H9 (cell line): ENCODE measurements at regions not wholly inside any gene's neighbourhood (a gene's known extent, or its start where the extent isn't known, plus 50 kb on each side); places are given as distances from the start of the nearest gene placed in this dataset.
A peak's percentile ranks its signal among the peaks of the same experiment; 100 is the strongest.

Experiments
- DNase-seq: peaks from one replicate; pipeline ENCODE4 v3.0.0-alpha.2; 2017
- H2AFZ ChIP-seq: one replicate; pipeline ENCODE4 v1.6.1; 2013; ENCODE audit warnings: mild to moderate bottlenecking, low read length, control low read depth, moderate library complexity
- H2AK5ac ChIP-seq: 2 replicates; pipeline ENCODE4 v1.6.1; 2013; ENCODE audit warnings: low read length, control low read depth, mixed read lengths; ENCODE audit not compliant: insufficient read length
- H2BK120ac ChIP-seq: one replicate; pipeline ENCODE4 v1.6.1; 2013; ENCODE audit warnings: low read depth, mild to moderate bottlenecking, low read length, control low read depth, inconsistent platforms; ENCODE audit not compliant: poor library complexity, severe bottlenecking
- H2BK12ac ChIP-seq: 2 replicates; pipeline ENCODE4 v1.6.1; 2013; ENCODE audit warnings: low read length, control low read depth, mixed read lengths, low read depth; ENCODE audit not compliant: insufficient read length
- H2BK15ac ChIP-seq: 2 replicates; pipeline ENCODE4 v1.6.1; 2013; ENCODE audit warnings: low read depth, low read length, control low read depth
- H2BK20ac ChIP-seq: one replicate; pipeline ENCODE4 v1.6.1; 2013; ENCODE audit warnings: low read depth, mild to moderate bottlenecking, low read length, control low read depth, inconsistent platforms; ENCODE audit not compliant: poor library complexity, severe bottlenecking
- H2BK5ac ChIP-seq: 2 replicates; pipeline ENCODE4 v1.6.1; 2013; ENCODE audit warnings: low read length, control low read depth, mixed read lengths; ENCODE audit not compliant: insufficient read length
- H3K14ac ChIP-seq: 2 replicates; pipeline ENCODE4 v1.6.1; 2013; ENCODE audit warnings: low read length, control low read depth; ENCODE audit not compliant: insufficient read depth
- H3K18ac ChIP-seq: 2 replicates; pipeline ENCODE4 v1.6.1; 2013; ENCODE audit warnings: low read depth, mild to moderate bottlenecking, mixed read lengths, low read length, control low read depth; ENCODE audit not compliant: insufficient read length
- H3K23ac ChIP-seq: 2 replicates; pipeline ENCODE4 v1.6.1; 2013; ENCODE audit warnings: low read length, control low read depth, mixed read lengths, low read depth; ENCODE audit not compliant: insufficient read length
- H3K23me2 ChIP-seq: 2 replicates; pipeline ENCODE4 v1.6.1; 2013; ENCODE audit warnings: low read depth, mild to moderate bottlenecking, mixed read lengths, low read length, control low read depth; ENCODE audit not compliant: insufficient read length, poor library complexity, severe bottlenecking
- H3K27ac ChIP-seq: 2 replicates; pipeline ENCODE4 v1.5.1; 2013; ENCODE audit warnings: low read length, control low read depth, mixed read lengths, low read depth; ENCODE audit not compliant: insufficient read length
- H3K27me3 ChIP-seq: 2 replicates; pipeline ENCODE4 v1.6.1; 2013; ENCODE audit warnings: low read length, control low read depth, inconsistent platforms; ENCODE audit not compliant: insufficient read depth
- H3K4ac ChIP-seq: 2 replicates; pipeline ENCODE4 v1.6.1; 2013; ENCODE audit warnings: low read depth, mild to moderate bottlenecking, control low read depth, inconsistent platforms, low read length, moderate library complexity
- H3K4me1 ChIP-seq: 2 replicates; pipeline ENCODE4 v1.6.1; 2013; ENCODE audit warnings: low read length, control low read depth, inconsistent platforms; ENCODE audit not compliant: insufficient read depth
- H3K4me2 ChIP-seq: 2 replicates; pipeline ENCODE4 v1.6.1; 2013; ENCODE audit warnings: low read length, control low read depth, mixed read lengths; ENCODE audit not compliant: insufficient read length, insufficient read depth
- H3K56ac ChIP-seq: 2 replicates; pipeline ENCODE4 v1.6.1; 2013; ENCODE audit warnings: low read depth, mild to moderate bottlenecking, mixed read lengths, low read length, control low read depth; ENCODE audit not compliant: insufficient read length
- H3K79me1 ChIP-seq: 2 replicates; pipeline ENCODE4 v1.6.1; 2013; ENCODE audit warnings: low read depth, mild to moderate bottlenecking, moderate library complexity, low read length, control low read depth, inconsistent platforms; ENCODE audit not compliant: insufficient read depth, poor library complexity, severe bottlenecking
- H3K79me2 ChIP-seq: 2 replicates; pipeline ENCODE4 v1.6.1; 2013; ENCODE audit warnings: low read length, control low read depth, inconsistent platforms; ENCODE audit not compliant: insufficient read depth
- H3K9ac ChIP-seq: 2 replicates; pipeline ENCODE4 v1.6.1; 2013; ENCODE audit warnings: low read length, control low read depth, mixed read lengths; ENCODE audit not compliant: insufficient read length; ENCODE audit errors: extremely low read depth
- H3K9me3 ChIP-seq: one replicate; pipeline ENCODE4 v1.6.1; 2013; ENCODE audit warnings: low read depth, low read length, inconsistent platforms; ENCODE audit not compliant: control insufficient read depth
- H3T11ph ChIP-seq: one replicate; pipeline ENCODE4 v1.6.1; 2013; ENCODE audit warnings: mild to moderate bottlenecking, low read length, control low read depth, inconsistent platforms
- H4K20me1 ChIP-seq: one replicate; pipeline ENCODE4 v1.6.1; 2013; ENCODE audit not compliant: control insufficient read depth, insufficient read length, insufficient read depth
- H4K5ac ChIP-seq: 2 replicates; pipeline ENCODE4 v1.6.1; 2013; ENCODE audit warnings: low read depth, mild to moderate bottlenecking, mixed read lengths, low read length, control low read depth; ENCODE audit not compliant: insufficient read length
- H4K8ac ChIP-seq: replicated peaks from 2 replicates; pipeline ENCODE4 v1.6.1; 2013; ENCODE audit warnings: low read length, control low read depth, mixed read lengths, low read depth; ENCODE audit not compliant: insufficient read length
- H4K91ac ChIP-seq: 2 replicates; pipeline ENCODE4 v1.6.1; 2013; ENCODE audit warnings: low read depth, mild to moderate bottlenecking, moderate library complexity, mixed read lengths, low read length, control low read depth; ENCODE audit not compliant: insufficient read length
- H3K27ac Mint-ChIP-seq, 3 experiments: 2 replicates in 2 of 3; 3 replicates in 1 of 3; pipeline ENCODE4 v1.8.0; 2020 to 2021; ENCODE audit warnings: mixed read lengths in 3 of 3, mild to moderate bottlenecking in 1 of 3, moderate library complexity in 1 of 3
- H3K27me3 Mint-ChIP-seq: 2 replicates; pipeline ENCODE4 v1.8.0; 2021; ENCODE audit warnings: low read depth, mild to moderate bottlenecking, moderate library complexity, mixed read lengths
- H3K36me3 Mint-ChIP-seq, 3 experiments: 2 replicates in 2 of 3; 3 replicates in 1 of 3; pipeline ENCODE4 v1.8.0; 2020 to 2021; ENCODE audit warnings: low read depth in 3 of 3, mixed read lengths in 3 of 3; ENCODE audit not compliant: insufficient read depth in 1 of 3
- H3K4me1 Mint-ChIP-seq, 2 experiments: 2 replicates each; pipeline ENCODE4 v1.8.0; 2020; ENCODE audit warnings: mixed read lengths in 2 of 2
- H3K4me3 Mint-ChIP-seq, 2 experiments: 2 replicates in 1 of 2; 3 replicates in 1 of 2; pipeline ENCODE4 v1.8.0; 2020 to 2021; ENCODE audit warnings: mild to moderate bottlenecking in 2 of 2, mixed read lengths in 2 of 2, moderate library complexity in 1 of 2
- H3K9me3 Mint-ChIP-seq, 2 experiments: 2 replicates in 1 of 2; 3 replicates in 1 of 2; pipeline ENCODE4 v1.8.0; 2020; ENCODE audit warnings: mild to moderate bottlenecking in 2 of 2, mixed read lengths in 2 of 2, moderate library complexity in 1 of 2
- CTCF ChIP-seq: fragments of 200-600 bp; sonication (generic); conservative IDR thresholded peaks from 3 replicates; pipeline ENCODE4 v1.8.0; 2021; ENCODE audit warnings: antibody characterized with exemption, mild to moderate bottlenecking
- WGBS: extraction: QIAGEN DNeasy Blood & Tissue Kit; methylation state at CpG from one replicate; pipeline ENCODE4 v1.1.7; 2013; ENCODE audit warnings: missing lambda C conversion rate, low lambda C conversion rate, mixed read lengths; ENCODE audit not compliant: insufficient read length; ENCODE audit errors: extremely low coverage; 5-methylcytosine and 5-hydroxymethylcytosine counted together

GRCh38 chr7:131106681-131107336 lies 220.9 kb upstream of the MKLN1 start:
- peak; percentile 44 for DNase-seq
- no peak overlapping the region for H3K27ac ChIP-seq
- WGBS = no CpG with 5 or more reads among the region's 32 CpGs

More at GRCh38 chr7:131106681-131107336, 220.9 kb upstream of the MKLN1 start:
- H2BK5ac ChIP-seq = no peak overlapping the region
- H2BK20ac ChIP-seq = no peak overlapping the region
- H4K91ac ChIP-seq = no peak overlapping the region
- no peaks in the 10 kb centered on the region for H3K9me3 Mint-ChIP-seq
- no peak overlapping the region for H3K14ac ChIP-seq
- peaks cover 10% of the 10 kb centered on the region for H3K4me1 ChIP-seq
- peak overlapping the region in 1 of 3 experiments; percentile 91; a peak in 3 of 7 replicates for H3K27ac Mint-ChIP-seq
- H3K9ac ChIP-seq = peak overlapping the region; percentile 31
- no peak overlapping the region for H4K5ac ChIP-seq
- H2BK12ac ChIP-seq = no peak overlapping the region
- H3K4me3 Mint-ChIP-seq = peak overlapping the region; percentile 88 to 98
- no peak overlapping the region for H3K4ac ChIP-seq
- no peak overlapping the region for H3K18ac ChIP-seq
- no peaks in the 10 kb centered on the region; the same call in 1 of the 2 replicates for H3K27me3 ChIP-seq
- H3K79me2 ChIP-seq = peaks cover 2% of the 10 kb centered on the region; the same call in 1 of the 2 replicates
- peaks cover 38 to 46% of the 10 kb centered on the region in 2 experiments for H3K4me1 Mint-ChIP-seq
- H3K27me3 Mint-ChIP-seq = peaks cover 34% of the 10 kb centered on the region
- H2AFZ ChIP-seq = no peak overlapping the region
- H3K4me2 ChIP-seq = peak overlapping the region; percentile 93
- H3K56ac ChIP-seq = no peak overlapping the region
- no peak overlapping the region for H3K23ac ChIP-seq
- no peaks in the 10 kb centered on the region for H3K9me3 ChIP-seq
- no peak overlapping the region for H2AK5ac ChIP-seq
- H3K23me2 ChIP-seq = peaks cover 40% of the 10 kb centered on the region
- no peaks in the 10 kb centered on the region for H4K20me1 ChIP-seq
- H3K36me3 Mint-ChIP-seq = peaks cover 0 to 4% (median 0%) of the 10 kb centered on the region in 3 experiments; a peak in 1 of 7 replicates
- no peaks in the 10 kb centered on the region for H3K79me1 ChIP-seq
- no peak overlapping the region for H2BK15ac ChIP-seq
- no peak overlapping the region for H3T11ph ChIP-seq
- H4K8ac ChIP-seq = no peak overlapping the region
- no peak overlapping the region for H2BK120ac ChIP-seq
- no peak for TF ChIP-seq CTCF
